ENCODE measurements at regions not wholly inside any gene's neighbourhood (a gene's known extent, or its start where the extent isn't known, plus 50 kb on each side); places are given as distances from the start of the nearest gene placed in this dataset.

- no peaks in the 10 kb centered on the region for H3K27me3 ChIP-seq (ENCODE audit: insufficient read depth, low read length)
- H3K9me3 ChIP-seq (ENCODE audit: insufficient read depth, low read depth, low read length): no peaks in the 10 kb centered on the region
- no peak overlapping the region for H3K9ac ChIP-seq (ENCODE audit: low read depth, low read length)
- H3K36me3 ChIP-seq (ENCODE audit: insufficient read depth, low read length): no peaks in the 10 kb centered on the region
- H3K4me3 ChIP-seq (ENCODE audit: low read length): no peak overlapping the region
- 89% methylated on average over 1 of the region's 1 CpG for WGBS
- H3K4me1 ChIP-seq (ENCODE audit: insufficient read depth, low read length): peaks cover 3% of the 10 kb centered on the region; the same call in 1 of the 2 replicates
- H3K27ac ChIP-seq (ENCODE audit: low read depth, low read length): no peak overlapping the region
Observed at GRCh38 chr12:43097471-43097870, 454.5 kb downstream of the ADAMTS20 start.

GRCh38 chr12:43095669-43096280, 456.2 kb downstream of the ADAMTS20 start:
- 91% methylated on average over 4 of the region's 6 CpGs for WGBS
- Histone ChIP-seq H3K27ac (ENCODE audit: low read depth, low read length) (no peak overlapping the region), H3K9me3 (ENCODE audit: insufficient read depth, low read depth, low read length) (no peaks in the 10 kb centered on the region), H3K9ac (ENCODE audit: low read depth, low read length) (no peak overlapping the region), H3K36me3 (ENCODE audit: insufficient read depth, low read length) (no peaks in the 10 kb centered on the region), H3K4me1 (ENCODE audit: insufficient read depth, low read length) (peaks cover 3% of the 10 kb centered on the region; the same call in 1 of the 2 replicates), H3K27me3 (ENCODE audit: insufficient read depth, low read length) (no peaks in the 10 kb centered on the region), H3K4me3 (ENCODE audit: low read length) (no peak overlapping the region)

- H3K9me3 ChIP-seq (ENCODE audit: insufficient read depth, low read depth, low read length): no peaks in the 10 kb centered on the region
- H3K9ac ChIP-seq (ENCODE audit: low read depth, low read length): no peak overlapping the region
- WGBS: 92% methylated on average over 2 of the region's 2 CpGs
- H3K36me3 ChIP-seq (ENCODE audit: insufficient read depth, low read length): no peaks in the 10 kb centered on the region
- no peak overlapping the region for H3K4me3 ChIP-seq (ENCODE audit: low read length)
- no peak overlapping the region for H3K27ac ChIP-seq (ENCODE audit: low read depth, low read length)
- peaks cover 3% of the 10 kb centered on the region; the same call in 1 of the 2 replicates for H3K4me1 ChIP-seq (ENCODE audit: insufficient read depth, low read length)
- H3K27me3 ChIP-seq (ENCODE audit: insufficient read depth, low read length): no peaks in the 10 kb centered on the region
Observed at GRCh38 chr12:43094886-43095575, 457.0 kb downstream of the ADAMTS20 start.

- Histone ChIP-seq H3K27me3 (ENCODE audit: insufficient read depth, low read length) (no peaks in the 10 kb centered on the region), H3K9me3 (ENCODE audit: insufficient read depth, low read depth, low read length) (peaks cover 9% of the 10 kb centered on the region; the same call in 1 of the 2 replicates), H3K27ac (ENCODE audit: low read depth, low read length) (no peak overlapping the region), H3K36me3 (ENCODE audit: insufficient read depth, low read length) (no peaks in the 10 kb centered on the region), H3K9ac (ENCODE audit: low read depth, low read length) (no peak overlapping the region), H3K4me1 (ENCODE audit: insufficient read depth, low read length) (no peaks in the 10 kb centered on the region), H3K4me3 (ENCODE audit: low read length) (no peak overlapping the region)
- 90% methylated on average over 2 of the region's 2 CpGs for WGBS
Observed at GRCh38 chr12:43090981-43091380, 461.0 kb downstream of the ADAMTS20 start.

- Histone ChIP-seq H3K9ac (ENCODE audit: low read depth, low read length) (no peak overlapping the region), H3K9me3 (ENCODE audit: insufficient read depth, low read depth, low read length) (peaks cover 24% of the 10 kb centered on the region)
- WGBS: 93% methylated on average over 3 of the region's 3 CpGs
Observed at GRCh38 chr12:43087195-43088091, 464.6 kb downstream of the ADAMTS20 start.

GRCh38 chr12:43079476-43079875, 472.5 kb downstream of the ADAMTS20 start:
- H3K27me3 ChIP-seq (ENCODE audit: insufficient read depth, low read length): no peaks in the 10 kb centered on the region
- no peaks in the 10 kb centered on the region for H3K36me3 ChIP-seq (ENCODE audit: insufficient read depth, low read length)
- no peak overlapping the region for H3K4me3 ChIP-seq (ENCODE audit: low read length)
- peaks cover 9% of the 10 kb centered on the region for H3K4me1 ChIP-seq (ENCODE audit: insufficient read depth, low read length)
- H3K27ac ChIP-seq (ENCODE audit: low read depth, low read length): no peak overlapping the region
- H3K9ac ChIP-seq (ENCODE audit: low read depth, low read length): no peak overlapping the region
- peaks cover 4% of the 10 kb centered on the region; the same call in 1 of the 2 replicates for H3K9me3 ChIP-seq (ENCODE audit: insufficient read depth, low read depth, low read length)

More at GRCh38 chr12:43087195-43088091, 464.6 kb downstream of the ADAMTS20 start:
- Histone ChIP-seq H3K27ac (ENCODE audit: low read depth, low read length) (no peak overlapping the region), H3K4me1 (ENCODE audit: insufficient read depth, low read length) (no peaks in the 10 kb centered on the region), H3K36me3 (ENCODE audit: insufficient read depth, low read length) (no peaks in the 10 kb centered on the region), H3K27me3 (ENCODE audit: insufficient read depth, low read length) (no peaks in the 10 kb centered on the region), H3K4me3 (ENCODE audit: low read length) (no peak overlapping the region)

- peaks cover 4% of the 10 kb centered on the region; the same call in 1 of the 2 replicates for H3K9me3 ChIP-seq (ENCODE audit: insufficient read depth, low read depth, low read length)
- H3K27me3 ChIP-seq (ENCODE audit: insufficient read depth, low read length): no peaks in the 10 kb centered on the region
- H3K4me3 ChIP-seq (ENCODE audit: low read length): no peak overlapping the region
- peaks cover 9% of the 10 kb centered on the region for H3K4me1 ChIP-seq (ENCODE audit: insufficient read depth, low read length)
- H3K9ac ChIP-seq (ENCODE audit: low read depth, low read length): no peak overlapping the region
- 91% methylated on average over 3 of the region's 3 CpGs for WGBS
- H3K36me3 ChIP-seq (ENCODE audit: insufficient read depth, low read length): no peaks in the 10 kb centered on the region
- H3K27ac ChIP-seq (ENCODE audit: low read depth, low read length): no peak overlapping the region
Observed at GRCh38 chr12:43078976-43079375, 473.0 kb downstream of the ADAMTS20 start.

GRCh38 chr12:43072431-43072830, 479.6 kb downstream of the ADAMTS20 start:
- Histone ChIP-seq H3K27me3 (ENCODE audit: insufficient read depth, low read length) (no peaks in the 10 kb centered on the region), H3K36me3 (ENCODE audit: insufficient read depth, low read length) (no peaks in the 10 kb centered on the region), H3K4me1 (ENCODE audit: insufficient read depth, low read length) (no peaks in the 10 kb centered on the region), H3K27ac (ENCODE audit: low read depth, low read length) (no peak overlapping the region), H3K9me3 (ENCODE audit: insufficient read depth, low read depth, low read length) (no peaks in the 10 kb centered on the region), H3K9ac (ENCODE audit: low read depth, low read length) (no peak overlapping the region), H3K4me3 (ENCODE audit: low read length) (no peak overlapping the region)
- 92% methylated on average over 1 of the region's 1 CpG for WGBS

- H3K9me3 ChIP-seq (ENCODE audit: insufficient read depth, low read depth, low read length): no peaks in the 10 kb centered on the region
- no peaks in the 10 kb centered on the region for H3K36me3 ChIP-seq (ENCODE audit: insufficient read depth, low read length)
- WGBS: 89% methylated on average over 5 of the region's 5 CpGs
- no peak overlapping the region for H3K4me3 ChIP-seq (ENCODE audit: low read length)
- H3K4me1 ChIP-seq (ENCODE audit: insufficient read depth, low read length): no peaks in the 10 kb centered on the region
- no peak overlapping the region for H3K9ac ChIP-seq (ENCODE audit: low read depth, low read length)
- no peak overlapping the region for H3K27ac ChIP-seq (ENCODE audit: low read depth, low read length)
- H3K27me3 ChIP-seq (ENCODE audit: insufficient read depth, low read length): no peaks in the 10 kb centered on the region
Observed at GRCh38 chr12:43069768-43070221, 480.2 kb upstream of the PRICKLE1 start.

GRCh38 chr12:43066471-43066870, 476.9 kb upstream of the PRICKLE1 start:
- Histone ChIP-seq H3K36me3 (ENCODE audit: insufficient read depth, low read length) (no peaks in the 10 kb centered on the region), H3K9ac (ENCODE audit: low read depth, low read length) (no peak overlapping the region), H3K27ac (ENCODE audit: low read depth, low read length) (no peak overlapping the region), H3K4me3 (ENCODE audit: low read length) (no peak overlapping the region), H3K9me3 (ENCODE audit: insufficient read depth, low read depth, low read length) (no peaks in the 10 kb centered on the region), H3K4me1 (ENCODE audit: insufficient read depth, low read length) (no peaks in the 10 kb centered on the region), H3K27me3 (ENCODE audit: insufficient read depth, low read length) (no peaks in the 10 kb centered on the region)
- WGBS: 93% methylated on average over 2 of the region's 2 CpGs

- no peaks in the 10 kb centered on the region for H3K9me3 ChIP-seq (ENCODE audit: insufficient read depth, low read depth, low read length)
- H3K27me3 ChIP-seq (ENCODE audit: insufficient read depth, low read length): no peaks in the 10 kb centered on the region
- no peak overlapping the region for H3K27ac ChIP-seq (ENCODE audit: low read depth, low read length)
- no peak overlapping the region for H3K9ac ChIP-seq (ENCODE audit: low read depth, low read length)
- H3K4me1 ChIP-seq (ENCODE audit: insufficient read depth, low read length): no peaks in the 10 kb centered on the region
- H3K4me3 ChIP-seq (ENCODE audit: low read length): no peak overlapping the region
- 89% methylated on average over 3 of the region's 3 CpGs for WGBS
- no peaks in the 10 kb centered on the region for H3K36me3 ChIP-seq (ENCODE audit: insufficient read depth, low read length)
Observed at GRCh38 chr12:43063650-43064049, 474.1 kb upstream of the PRICKLE1 start.
